HCT116 (cell line): ENCODE measurements at regions not wholly inside any gene's neighbourhood (a gene's known extent, or its start where the extent isn't known, plus 50 kb on each side); places are given as distances from the start of the nearest gene placed in this dataset.

ENCODE experiments used
- ATAC-seq: fragments of 200-7000 bp; cut with Tn5 transposase; 2 replicates; pipeline ENCODE4 v1.9.1; 2020; ENCODE audit warnings: mild to moderate bottlenecking, moderate library complexity
- BruUV-seq: library from RNA; stranded (reverse); fragments of 400-500 nt; replicated peaks from 2 replicates; lab custom pipeline; 2021; lab: Mats Ljungman, UMichigan
- CTCF ChIA-PET: fragments of 300-600 bp; sonication (Branson Sonifier 250); formaldehyde crosslinking; loops from one replicate; lab custom pipeline; 2021; ENCODE audit warnings: antibody characterized with exemption; lab: Charles Lee
- POLR2A ChIA-PET: fragments of 300-600, 350-600 bp; sonication (Branson Sonifier 250); formaldehyde crosslinking; loops from one replicate; lab custom pipeline; 2021; ENCODE audit warnings: antibody characterized with exemption; lab: Charles Lee
- RAD21 ChIA-PET, 2 experiments: fragments of 300-600 bp; sonication (Branson Sonifier 250); formaldehyde crosslinking; loops; one replicate each; lab custom pipeline; 2023; ENCODE audit warnings: low total read pairs in 2 of 2; ENCODE audit not compliant: uncharacterized antibody in 2 of 2, unreplicated experiment in 2 of 2, low non-redundant PET in 1 of 2; lab: Charles Lee
- DNase-seq: peaks from one replicate; pipeline ENCODE4 v3.0.0-alpha.2; 2010; ENCODE audit warnings: low read depth, low spot score
- H2AFZ ChIP-seq: fragments of 200-600 bp; shearing (Covaris generic), sonication (generic); 2 replicates; pipeline ENCODE4 v1.6.1; 2017; ENCODE audit warnings: low read depth, mixed run types, mixed read lengths, antibody characterized with exemption, low read length; ENCODE audit not compliant: poor library complexity, severe bottlenecking
- H3K27ac ChIP-seq: 2 replicates; pipeline ENCODE4 v1.5.1; 2012; ENCODE audit warnings: low read depth, low read length
- H3K27me3 ChIP-seq: fragments of 200-600 bp; sonication (generic); 2 replicates; pipeline ENCODE4 v1.6.1; 2016; ENCODE audit warnings: mixed run types, low read length, mixed read lengths; ENCODE audit not compliant: insufficient read depth
- H3K36me3 ChIP-seq, 2 experiments: fragments of 200-500 bp in 1 of 2; fragments of 200-600 bp in 1 of 2; sonication (Bioruptor generic) in 1 of 2; sonication (generic) in 1 of 2; 2 replicates each; pipeline versions ENCODE4 v1.5.1 to v1.6.1; 2014 to 2016; ENCODE audit warnings: low read length in 2 of 2, inconsistent platforms in 1 of 2, mixed read lengths in 1 of 2, mixed run types in 1 of 2; ENCODE audit not compliant: insufficient read depth in 2 of 2, control insufficient read depth in 1 of 2
- H3K4me1 ChIP-seq, 2 experiments: fragments of 200-600 bp in 1 of 2; sonication (generic) in 1 of 2; 2 replicates each; pipeline versions ENCODE4 v1.5.1 to v1.6.1; 2012 to 2017; ENCODE audit warnings: low read length in 2 of 2, inconsistent platforms in 1 of 2, mild to moderate bottlenecking in 1 of 2, mixed read lengths in 1 of 2, mixed run types in 1 of 2, moderate library complexity in 1 of 2; ENCODE audit not compliant: insufficient read depth in 2 of 2, control insufficient read depth in 1 of 2
- H3K4me2 ChIP-seq: fragments of 200-600 bp; sonication (generic); 2 replicates; pipeline ENCODE4 v1.6.1; 2017; ENCODE audit warnings: mixed run types, low read length, mixed read lengths
- H3K4me3 ChIP-seq, 2 experiments: fragments of 200-600 bp in 1 of 2; sonication (generic) in 1 of 2; replicated peaks in 1 of 2; 2 replicates each; pipeline ENCODE4 v1.5.1; 2011 to 2016; ENCODE audit warnings: low read length in 2 of 2, control low read depth in 1 of 2, low read depth in 1 of 2, mild to moderate bottlenecking in 1 of 2, mixed read lengths in 1 of 2, mixed run types in 1 of 2
- H3K79me2 ChIP-seq: fragments of 200-600 bp; sonication (generic); 2 replicates; pipeline ENCODE4 v1.6.1; 2017; ENCODE audit warnings: mild to moderate bottlenecking, mixed run types, low read length, moderate library complexity, mixed read lengths; ENCODE audit not compliant: insufficient read depth
- H3K9ac ChIP-seq: fragments of 200-600 bp; sonication (generic); 2 replicates; pipeline ENCODE4 v1.6.1; 2016; ENCODE audit warnings: low read length, mixed read lengths
- H3K9me2 ChIP-seq: fragments of 200-600 bp; sonication (generic), shearing (Covaris generic); 2 replicates; pipeline ENCODE4 v1.6.1; 2017; ENCODE audit warnings: mixed run types, mild to moderate bottlenecking, moderate library complexity; ENCODE audit not compliant: insufficient read depth
- H3K9me3 ChIP-seq, 2 experiments: fragments of 200-500 bp in 1 of 2; fragments of 200-600 bp in 1 of 2; sonication (Bioruptor generic) in 1 of 2; sonication (generic) in 1 of 2; 2 replicates each; pipeline ENCODE4 v1.6.1; 2014 to 2017; ENCODE audit warnings: low read length in 2 of 2, mixed read lengths in 2 of 2, inconsistent platforms in 1 of 2, low read depth in 1 of 2, mild to moderate bottlenecking in 1 of 2, mixed run types in 1 of 2, moderate library complexity in 1 of 2; ENCODE audit not compliant: control insufficient read depth in 1 of 2, insufficient read depth in 1 of 2
- H4K20me1 ChIP-seq: fragments of 200-600 bp; sonication (generic), shearing (Covaris generic); 2 replicates; pipeline ENCODE4 v1.6.1; 2017; ENCODE audit warnings: mixed run types, mild to moderate bottlenecking, moderate library complexity; ENCODE audit not compliant: insufficient read depth
- EGR1 ChIP-seq: IDR thresholded peaks from 2 replicates; pipeline ENCODE4 v1.6.1; 2012; ENCODE audit warnings: low read depth
- ELF1 ChIP-seq: IDR thresholded peaks from 2 replicates; pipeline ENCODE4 v1.6.1; 2012; ENCODE audit warnings: low read depth, borderline replicate concordance
- POLR2A ChIP-seq: IDR thresholded peaks from 2 replicates; pipeline ENCODE4 v1.7.0; 2011; ENCODE audit warnings: borderline replicate concordance; ENCODE audit not compliant: insufficient read depth, insufficient read length; ENCODE audit errors: extremely low read depth
- POLR2AphosphoS5 ChIP-seq: IDR thresholded peaks from 2 replicates; pipeline ENCODE4 v1.6.1; 2011; ENCODE audit warnings: mild to moderate bottlenecking, low read depth, low read length, moderate library complexity
- SP1 ChIP-seq: IDR thresholded peaks from 2 replicates; pipeline ENCODE4 v1.6.1; 2012; ENCODE audit warnings: low read depth
- SRF ChIP-seq: IDR thresholded peaks from 2 replicates; pipeline ENCODE4 v1.6.1; 2012; ENCODE audit warnings: low read depth
- YY1 ChIP-seq: IDR thresholded peaks from 2 replicates; pipeline ENCODE4 v1.6.1; 2011; ENCODE audit warnings: low read length, low read depth, moderate library complexity, mild to moderate bottlenecking; ENCODE audit not compliant: insufficient replicate concordance; ENCODE audit errors: extremely low read depth
- ZFX ChIP-seq: fragments of 450-650 bp; IDR thresholded peaks from 2 replicates; pipeline ENCODE4 v1.6.1; 2017
- intact Hi-C: fragments of 100-400 bp; cut with micrococcal nuclease; formaldehyde crosslinking; loops from 2 replicates; pipeline ENCODE4 v1.10.0; 2022
- TF ChIP-seq, protein P1 (sequence below): IDR thresholded peaks from 2 replicates; pipeline ENCODE4 v1.6.1; 2012; ENCODE audit warnings: low read depth
- TF ChIP-seq, protein P2 (sequence below): IDR thresholded peaks from 2 replicates; pipeline ENCODE4 v1.6.1; 2011; ENCODE audit warnings: mild to moderate bottlenecking, low read length, moderate library complexity; ENCODE audit not compliant: insufficient replicate concordance; ENCODE audit errors: extremely low read depth

DNA sequence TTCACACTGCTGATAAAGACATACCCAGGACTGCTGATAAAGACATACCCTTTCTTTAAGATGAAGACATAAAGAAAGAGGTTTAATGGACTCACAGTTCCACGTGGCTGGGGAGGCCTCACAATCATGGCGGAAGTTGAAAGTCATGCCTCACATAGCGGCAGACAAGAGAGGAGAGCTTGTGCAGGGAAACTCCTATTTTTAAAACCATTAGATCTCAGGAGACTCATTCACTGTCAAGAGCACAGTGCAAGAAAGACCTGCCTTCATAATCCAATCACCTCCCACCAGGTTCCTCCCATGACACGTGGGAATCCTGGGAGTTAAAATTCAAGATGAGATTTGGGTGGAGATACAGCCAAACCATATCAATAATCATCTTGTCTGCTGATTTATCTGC is 278.1 kb downstream of the SLC6A15 start:
- TF ChIP-seq EGR1 (no peak), POLR2AphosphoS5 (no peak), SP1 (no peak), ELF1 (no peak), YY1 (no peak), SRF (no peak), POLR2A (no peak), ZFX (no peak)
- TF ChIP-seq, protein P1, sequence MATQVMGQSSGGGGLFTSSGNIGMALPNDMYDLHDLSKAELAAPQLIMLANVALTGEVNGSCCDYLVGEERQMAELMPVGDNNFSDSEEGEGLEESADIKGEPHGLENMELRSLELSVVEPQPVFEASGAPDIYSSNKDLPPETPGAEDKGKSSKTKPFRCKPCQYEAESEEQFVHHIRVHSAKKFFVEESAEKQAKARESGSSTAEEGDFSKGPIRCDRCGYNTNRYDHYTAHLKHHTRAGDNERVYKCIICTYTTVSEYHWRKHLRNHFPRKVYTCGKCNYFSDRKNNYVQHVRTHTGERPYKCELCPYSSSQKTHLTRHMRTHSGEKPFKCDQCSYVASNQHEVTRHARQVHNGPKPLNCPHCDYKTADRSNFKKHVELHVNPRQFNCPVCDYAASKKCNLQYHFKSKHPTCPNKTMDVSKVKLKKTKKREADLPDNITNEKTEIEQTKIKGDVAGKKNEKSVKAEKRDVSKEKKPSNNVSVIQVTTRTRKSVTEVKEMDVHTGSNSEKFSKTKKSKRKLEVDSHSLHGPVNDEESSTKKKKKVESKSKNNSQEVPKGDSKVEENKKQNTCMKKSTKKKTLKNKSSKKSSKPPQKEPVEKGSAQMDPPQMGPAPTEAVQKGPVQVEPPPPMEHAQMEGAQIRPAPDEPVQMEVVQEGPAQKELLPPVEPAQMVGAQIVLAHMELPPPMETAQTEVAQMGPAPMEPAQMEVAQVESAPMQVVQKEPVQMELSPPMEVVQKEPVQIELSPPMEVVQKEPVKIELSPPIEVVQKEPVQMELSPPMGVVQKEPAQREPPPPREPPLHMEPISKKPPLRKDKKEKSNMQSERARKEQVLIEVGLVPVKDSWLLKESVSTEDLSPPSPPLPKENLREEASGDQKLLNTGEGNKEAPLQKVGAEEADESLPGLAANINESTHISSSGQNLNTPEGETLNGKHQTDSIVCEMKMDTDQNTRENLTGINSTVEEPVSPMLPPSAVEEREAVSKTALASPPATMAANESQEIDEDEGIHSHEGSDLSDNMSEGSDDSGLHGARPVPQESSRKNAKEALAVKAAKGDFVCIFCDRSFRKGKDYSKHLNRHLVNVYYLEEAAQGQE = no peak
- TF ChIP-seq, protein P2, sequence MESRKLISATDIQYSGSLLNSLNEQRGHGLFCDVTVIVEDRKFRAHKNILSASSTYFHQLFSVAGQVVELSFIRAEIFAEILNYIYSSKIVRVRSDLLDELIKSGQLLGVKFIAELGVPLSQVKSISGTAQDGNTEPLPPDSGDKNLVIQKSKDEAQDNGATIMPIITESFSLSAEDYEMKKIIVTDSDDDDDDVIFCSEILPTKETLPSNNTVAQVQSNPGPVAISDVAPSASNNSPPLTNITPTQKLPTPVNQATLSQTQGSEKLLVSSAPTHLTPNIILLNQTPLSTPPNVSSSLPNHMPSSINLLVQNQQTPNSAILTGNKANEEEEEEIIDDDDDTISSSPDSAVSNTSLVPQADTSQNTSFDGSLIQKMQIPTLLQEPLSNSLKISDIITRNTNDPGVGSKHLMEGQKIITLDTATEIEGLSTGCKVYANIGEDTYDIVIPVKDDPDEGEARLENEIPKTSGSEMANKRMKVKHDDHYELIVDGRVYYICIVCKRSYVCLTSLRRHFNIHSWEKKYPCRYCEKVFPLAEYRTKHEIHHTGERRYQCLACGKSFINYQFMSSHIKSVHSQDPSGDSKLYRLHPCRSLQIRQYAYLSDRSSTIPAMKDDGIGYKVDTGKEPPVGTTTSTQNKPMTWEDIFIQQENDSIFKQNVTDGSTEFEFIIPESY = no peak
- Histone ChIP-seq H3K79me2 (no peaks in the 10 kb centered on the region), H3K27me3 (no peaks in the 10 kb centered on the region), H3K9ac (no peak overlapping the region), H3K36me3 (no peaks in the 10 kb centered on the region), H3K27ac (no peak overlapping the region), H3K4me1 (no peaks in the 10 kb centered on the region), H2AFZ (no peak overlapping the region), H4K20me1 (no peaks in the 10 kb centered on the region), H3K9me3 (no peaks in the 10 kb centered on the region), H3K4me2 (no peak overlapping the region), H3K9me2 (no peaks in the 10 kb centered on the region), H3K4me3 (no peak overlapping the region)
- BruUV-seq = no TSS peak
- intact Hi-C loops = no loop called here
- ChIA-PET RAD21 (no interaction called here), CTCF (no interaction called here), POLR2A (no interaction called here)
- DNase-seq = no peak
- no peak for ATAC-seq
